NCI-H774 (cell line): ENCODE measurements at regions not wholly inside any gene's neighbourhood (a gene's known extent, or its start where the extent isn't known, plus 50 kb on each side); places are given as distances from the start of the nearest gene placed in this dataset.

Source experiments
- DNase-seq: peaks from one replicate; lab custom pipeline; 2025; lab: John Stamatoyannopoulos, UW

GRCh38 chr1:194159941-194160340, 973.5 kb upstream of the B3GALT2 start:
- DNase-seq, result no peak

- DNase-seq, result no peak
Observed at GRCh38 chr1:194155962-194156361, 969.5 kb upstream of the B3GALT2 start.

GRCh38 chr1:194151056-194151455, 964.6 kb upstream of the B3GALT2 start:
- DNase-seq, result no peak

GRCh38 chr1:194150242-194150641, 963.8 kb upstream of the B3GALT2 start:
- no peak for DNase-seq

- no peak for DNase-seq
Observed at GRCh38 chr1:194133152-194133551, 946.7 kb upstream of the B3GALT2 start.

- no peak for DNase-seq
Observed at GRCh38 chr1:194118086-194118485, 931.7 kb upstream of the B3GALT2 start.

- no peak for DNase-seq
Observed at GRCh38 chr1:194117582-194117981, 931.2 kb upstream of the B3GALT2 start.

GRCh38 chr1:194114288-194114687, 927.9 kb upstream of the B3GALT2 start:
- no peak for DNase-seq

- DNase-seq, result no peak
Observed at GRCh38 chr1:194105381-194105780, 919.0 kb upstream of the B3GALT2 start.

- DNase-seq, result no peak
Observed at GRCh38 chr1:194104247-194104844, 917.9 kb upstream of the B3GALT2 start.

GRCh38 chr1:194103516-194104246, 917.3 kb upstream of the B3GALT2 start:
- DNase-seq, result no peak

GRCh38 chr1:194103101-194103500, 916.7 kb upstream of the B3GALT2 start:
- DNase-seq, result no peak

GRCh38 chr1:194102607-194103006, 916.2 kb upstream of the B3GALT2 start:
- DNase-seq, result no peak

- no peak for DNase-seq
Observed at GRCh38 chr1:194084755-194085154, 898.3 kb upstream of the B3GALT2 start.

- no peak for DNase-seq
Observed at GRCh38 chr1:194081444-194081843, 895.0 kb upstream of the B3GALT2 start.

GRCh38 chr1:194080826-194081225, 894.4 kb upstream of the B3GALT2 start:
- no peak for DNase-seq

GRCh38 chr1:194078765-194079164, 892.4 kb upstream of the B3GALT2 start:
- no peak for DNase-seq

- no peak for DNase-seq
Observed at GRCh38 chr1:194076646-194077045, 890.2 kb upstream of the B3GALT2 start.

- no peak for DNase-seq
Observed at GRCh38 chr1:194073833-194074232, 887.4 kb upstream of the B3GALT2 start.

GRCh38 chr1:194071205-194071604, 884.8 kb upstream of the B3GALT2 start:
- no peak for DNase-seq

GRCh38 chr1:194069831-194070218, 883.4 kb upstream of the B3GALT2 start:
- no peak for DNase-seq

GRCh38 chr1:194069168-194069830, 882.9 kb upstream of the B3GALT2 start:
- no peak for DNase-seq

GRCh38 chr1:194068446-194069167, 882.2 kb upstream of the B3GALT2 start:
- no peak for DNase-seq
